IPS-15b (cell line): ENCODE measurements at regions not wholly inside any gene's neighbourhood (a gene's known extent, or its start where the extent isn't known, plus 50 kb on each side); places are given as distances from the start of the nearest gene placed in this dataset.
A peak's percentile ranks its signal among the peaks of the same experiment; 100 is the strongest.

Source experiments
- H3K27me3 ChIP-seq: one replicate; pipeline ENCODE4 v1.6.1; 2013; ENCODE audit warnings: low read length; ENCODE audit not compliant: control insufficient read depth, insufficient read depth
- H3K36me3 ChIP-seq: one replicate; pipeline ENCODE4 v1.6.1; 2013; ENCODE audit warnings: low read length; ENCODE audit not compliant: control insufficient read depth, insufficient read depth
- H3K4me1 ChIP-seq: one replicate; pipeline ENCODE4 v1.6.1; 2013; ENCODE audit warnings: mild to moderate bottlenecking, low read length; ENCODE audit not compliant: control insufficient read depth, insufficient read depth
- H3K4me3 ChIP-seq: one replicate; pipeline ENCODE4 v1.5.1; 2013; ENCODE audit warnings: low read depth, low read length
- H3K9ac ChIP-seq: one replicate; pipeline ENCODE4 v1.6.1; 2013; ENCODE audit warnings: low read depth, mild to moderate bottlenecking, low read length
- H3K9me3 ChIP-seq: one replicate; pipeline ENCODE4 v1.6.1; 2013; ENCODE audit warnings: mild to moderate bottlenecking, low read length; ENCODE audit not compliant: control insufficient read depth, insufficient read depth

GRCh38 chr12:62136496-62136895 lies 123.7 kb upstream of the USP15 start:
- H3K36me3 ChIP-seq, result no peaks in the 10 kb centered on the region
- no peaks in the 10 kb centered on the region for H3K9me3 ChIP-seq
- no peak overlapping the region for H3K9ac ChIP-seq
- H3K4me3 ChIP-seq, result no peak overlapping the region
- H3K27me3 ChIP-seq, result no peaks in the 10 kb centered on the region
- no peaks in the 10 kb centered on the region for H3K4me1 ChIP-seq

- no peak overlapping the region for H3K9ac ChIP-seq
- H3K4me1 ChIP-seq, result no peaks in the 10 kb centered on the region
- no peaks in the 10 kb centered on the region for H3K36me3 ChIP-seq
- no peak overlapping the region for H3K4me3 ChIP-seq
- H3K9me3 ChIP-seq, result no peaks in the 10 kb centered on the region
- H3K27me3 ChIP-seq, result no peaks in the 10 kb centered on the region
These were observed 121.7 kb upstream of the USP15 start for GRCh38 chr12:62138527-62138926.

- H3K9ac ChIP-seq, result no peak overlapping the region
- no peaks in the 10 kb centered on the region for H3K4me1 ChIP-seq
- no peaks in the 10 kb centered on the region for H3K36me3 ChIP-seq
- H3K4me3 ChIP-seq, result no peak overlapping the region
- H3K9me3 ChIP-seq, result no peaks in the 10 kb centered on the region
- no peaks in the 10 kb centered on the region for H3K27me3 ChIP-seq
These were observed 113.9 kb upstream of the USP15 start for GRCh38 chr12:62146318-62146717.

- Histone ChIP-seq H3K4me1 (no peaks in the 10 kb centered on the region), H3K9me3 (no peaks in the 10 kb centered on the region), H3K4me3 (no peak overlapping the region), H3K27me3 (no peaks in the 10 kb centered on the region), H3K36me3 (no peaks in the 10 kb centered on the region), H3K9ac (no peak overlapping the region)
These were observed 102.2 kb upstream of the USP15 start for GRCh38 chr12:62158013-62158412.

- no peak overlapping the region for H3K9ac ChIP-seq
- H3K9me3 ChIP-seq, result no peaks in the 10 kb centered on the region
- no peak overlapping the region for H3K4me3 ChIP-seq
- no peaks in the 10 kb centered on the region for H3K27me3 ChIP-seq
- H3K36me3 ChIP-seq, result no peaks in the 10 kb centered on the region
- peaks cover 4% of the 10 kb centered on the region for H3K4me1 ChIP-seq
These were observed 101.5 kb upstream of the USP15 start for GRCh38 chr12:62158461-62159360.

- Histone ChIP-seq H3K4me1 (peaks cover 4% of the 10 kb centered on the region), H3K9ac (no peak overlapping the region)
These were observed 98.0 kb upstream of the USP15 start for GRCh38 chr12:62162214-62162613.

GRCh38 chr12:62163368-62163767 lies 96.8 kb upstream of the USP15 start:
- H3K27me3 ChIP-seq, result no peaks in the 10 kb centered on the region
- H3K4me1 ChIP-seq, result peaks cover 4% of the 10 kb centered on the region
- H3K36me3 ChIP-seq, result no peaks in the 10 kb centered on the region
- H3K9me3 ChIP-seq, result no peaks in the 10 kb centered on the region
- no peak overlapping the region for H3K4me3 ChIP-seq
- H3K9ac ChIP-seq, result no peak overlapping the region

More at GRCh38 chr12:62162214-62162613, 98.0 kb upstream of the USP15 start:
- no peaks in the 10 kb centered on the region for H3K27me3 ChIP-seq
- H3K36me3 ChIP-seq, result no peaks in the 10 kb centered on the region
- no peak overlapping the region for H3K4me3 ChIP-seq
- H3K9me3 ChIP-seq, result no peaks in the 10 kb centered on the region

GRCh38 chr12:62164036-62164435 lies 96.2 kb upstream of the USP15 start:
- H3K9ac ChIP-seq, result no peak overlapping the region
- peaks cover 4% of the 10 kb centered on the region for H3K4me1 ChIP-seq
- no peaks in the 10 kb centered on the region for H3K27me3 ChIP-seq
- H3K36me3 ChIP-seq, result no peaks in the 10 kb centered on the region
- no peak overlapping the region for H3K4me3 ChIP-seq
- H3K9me3 ChIP-seq, result no peaks in the 10 kb centered on the region

GRCh38 chr12:62166525-62166924 lies 93.7 kb upstream of the USP15 start:
- no peaks in the 10 kb centered on the region for H3K9me3 ChIP-seq
- peaks cover 4% of the 10 kb centered on the region for H3K4me1 ChIP-seq
- H3K4me3 ChIP-seq, result no peak overlapping the region
- H3K9ac ChIP-seq, result no peak overlapping the region
- H3K36me3 ChIP-seq, result no peaks in the 10 kb centered on the region
- H3K27me3 ChIP-seq, result no peaks in the 10 kb centered on the region

GRCh38 chr12:62168411-62168810 lies 91.8 kb upstream of the USP15 start:
- Histone ChIP-seq H3K36me3 (no peaks in the 10 kb centered on the region), H3K4me1 (peaks cover 2% of the 10 kb centered on the region), H3K9ac (no peak overlapping the region), H3K9me3 (no peaks in the 10 kb centered on the region), H3K4me3 (no peak overlapping the region), H3K27me3 (no peaks in the 10 kb centered on the region)

- H3K4me3 ChIP-seq, result no peak overlapping the region
- H3K9ac ChIP-seq, result no peak overlapping the region
- H3K36me3 ChIP-seq, result no peaks in the 10 kb centered on the region
- no peaks in the 10 kb centered on the region for H3K27me3 ChIP-seq
- H3K9me3 ChIP-seq, result no peaks in the 10 kb centered on the region
- H3K4me1 ChIP-seq, result no peaks in the 10 kb centered on the region
These were observed 90.0 kb upstream of the USP15 start for GRCh38 chr12:62170241-62170640.

- no peaks in the 10 kb centered on the region for H3K9me3 ChIP-seq
- no peaks in the 10 kb centered on the region for H3K4me1 ChIP-seq
- H3K36me3 ChIP-seq, result no peaks in the 10 kb centered on the region
- peak overlapping the region; percentile 3 for H3K9ac ChIP-seq
- peaks cover 39% of the 10 kb centered on the region for H3K27me3 ChIP-seq
- peak overlapping the region; percentile 76 for H3K4me3 ChIP-seq
These were observed 69.3 kb upstream of the USP15 start for GRCh38 chr12:62190689-62191490.
